Brain microvascular endothelial cell (primary cell): ENCODE measurements at regions not wholly inside any gene's neighbourhood (a gene's known extent, or its start where the extent isn't known, plus 50 kb on each side); places are given as distances from the start of the nearest gene placed in this dataset.

Experiments used
- DNase-seq: peaks from one replicate; pipeline ENCODE4 v3.0.0-alpha.2; 2020
- H3K27ac ChIP-seq: fragments of 250-450 bp; sonication (Bioruptor Pico); 2 replicates; pipeline ENCODE4 v1.5.1; 2020; ENCODE audit warnings: mild to moderate bottlenecking, moderate library complexity
- H3K27me3 ChIP-seq: fragments of 250-450 bp; sonication (Bioruptor Pico); replicated peaks from 2 replicates; pipeline ENCODE4 v1.5.1; 2020; ENCODE audit warnings: mild to moderate bottlenecking
- H3K36me3 ChIP-seq: fragments of 250-450 bp; sonication (Bioruptor Pico); replicated peaks from 2 replicates; pipeline ENCODE4 v1.5.1; 2020; ENCODE audit warnings: mild to moderate bottlenecking
- H3K4me3 ChIP-seq: 2 replicates; pipeline ENCODE4 v1.5.1; 2011; ENCODE audit warnings: low read depth, mild to moderate bottlenecking, control low read depth, low read length, moderate library complexity
- CTCF ChIP-seq: IDR thresholded peaks from 2 replicates; pipeline ENCODE4 v1.5.1; 2011; ENCODE audit warnings: low read depth, mild to moderate bottlenecking, moderate library complexity, low read length, control low read depth, inconsistent platforms; ENCODE audit errors: missing control alignments
- in situ Hi-C: cut with HindIII; loops from 2 replicates; pipeline ENCODE4 v1.10.0; 2017; ENCODE audit warnings: low sequenced_read_pairs, low pct_ligation_motif_present

- H3K27ac ChIP-seq = no peak overlapping the region
- in situ Hi-C loops = no loop called here
- H3K4me3 ChIP-seq = no peak overlapping the region
- H3K36me3 ChIP-seq = no peaks in the 10 kb centered on the region
- no peaks in the 10 kb centered on the region for H3K27me3 ChIP-seq
- no peak for TF ChIP-seq CTCF
- no peak for DNase-seq
Measured at GRCh38 chr2:49291619-49292018, 137.3 kb upstream of the FSHR start.

DNA sequence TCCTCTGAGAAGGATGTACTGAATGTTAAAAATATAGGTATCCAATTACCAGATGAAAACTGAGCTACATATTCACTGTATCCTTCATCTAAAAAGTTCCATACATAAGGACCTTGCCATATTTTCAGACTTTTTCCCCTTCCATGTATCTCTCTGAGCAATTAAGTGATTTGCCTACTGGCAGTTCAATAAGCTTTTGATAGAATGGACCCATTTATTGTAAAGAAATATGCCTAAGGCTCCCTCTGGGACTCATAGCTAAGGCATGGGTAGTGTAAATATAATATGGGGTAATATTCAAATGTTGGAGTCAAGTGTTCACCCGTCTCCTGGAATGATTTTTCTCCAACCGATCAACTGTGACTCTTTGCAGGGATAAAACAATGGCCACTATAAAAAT is 135.4 kb upstream of the FSHR start:
- no peaks in the 10 kb centered on the region for H3K27me3 ChIP-seq
- no peak for DNase-seq
- in situ Hi-C loops = no loop called here

DNA sequence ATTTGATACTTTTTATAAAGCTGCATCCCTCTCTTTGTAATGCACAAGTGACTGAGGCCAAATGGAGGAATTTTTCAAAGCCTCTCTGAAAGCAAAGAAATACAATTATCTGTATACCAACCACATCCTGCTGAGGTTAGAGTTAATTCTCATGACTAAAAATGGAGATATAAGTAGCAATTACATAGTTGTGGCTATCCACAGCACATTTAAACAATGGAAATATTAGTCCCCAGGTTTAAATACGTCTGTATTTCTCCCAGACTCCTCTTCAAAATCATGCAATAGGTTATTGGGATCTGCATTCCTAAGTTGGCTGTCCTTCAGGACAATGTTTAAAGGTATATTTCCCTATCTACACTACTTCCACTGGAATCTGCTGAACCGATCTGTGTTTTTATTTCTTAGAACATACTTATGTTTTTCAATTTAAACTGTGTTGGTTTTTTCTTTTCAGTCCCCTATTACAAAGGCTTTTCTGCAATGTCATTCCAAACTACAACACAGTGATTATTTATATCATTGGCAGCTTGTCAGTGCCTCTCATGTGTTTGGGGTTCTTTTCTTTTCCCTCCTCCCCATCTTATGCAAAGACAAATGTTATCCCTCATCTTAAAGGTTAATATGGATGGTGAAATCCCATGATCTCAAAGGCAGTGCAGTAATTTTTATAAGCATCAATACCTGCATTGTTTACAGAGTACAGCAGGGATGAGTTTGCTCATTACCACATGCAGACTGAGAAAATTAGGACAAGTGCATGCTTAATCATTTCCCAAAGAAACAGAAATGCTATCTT is 134.8 kb upstream of the FSHR start:
- no peak for DNase-seq
- in situ Hi-C loops = no loop called here

More for the DNA sequence above, 135.4 kb upstream of the FSHR start:
- H3K36me3 ChIP-seq = no peaks in the 10 kb centered on the region
- TF ChIP-seq CTCF = no peak
- no peak overlapping the region for H3K27ac ChIP-seq
- H3K4me3 ChIP-seq = no peak overlapping the region

GRCh38 chr2:49288113-49288705 is 133.9 kb upstream of the FSHR start:
- in situ Hi-C loops = no loop called here
- H3K36me3 ChIP-seq = no peaks in the 10 kb centered on the region
- no peak for TF ChIP-seq CTCF
- H3K27me3 ChIP-seq = no peaks in the 10 kb centered on the region
- no peak for DNase-seq
- H3K4me3 ChIP-seq = no peak overlapping the region
- no peak overlapping the region for H3K27ac ChIP-seq

More for the DNA sequence above, 134.8 kb upstream of the FSHR start:
- Histone ChIP-seq H3K27me3 (no peaks in the 10 kb centered on the region), H3K27ac (no peak overlapping the region), H3K4me3 (no peak overlapping the region), H3K36me3 (no peaks in the 10 kb centered on the region)
- no peak for TF ChIP-seq CTCF

GRCh38 chr2:49286726-49287125 is 132.4 kb upstream of the FSHR start:
- Histone ChIP-seq H3K27ac (no peak overlapping the region), H3K36me3 (no peaks in the 10 kb centered on the region), H3K4me3 (no peak overlapping the region), H3K27me3 (no peaks in the 10 kb centered on the region)
- TF ChIP-seq CTCF = no peak
- in situ Hi-C loops = no loop called here
- DNase-seq = no peak
